Stimulated activated CD4-positive, alpha-beta T cell treated with anti-CD3 and anti-CD28 coated beads, Interleukin-4, amount 100 ng/mL, for 1 hour (primary cell): ENCODE measurements at regions not wholly inside any gene's neighbourhood (a gene's known extent, or its start where the extent isn't known, plus 50 kb on each side); places are given as distances from the start of the nearest gene placed in this dataset.
"Not testable (repeated sequence)": the region's sequence is repeated elsewhere in the genome, so short reads cannot be mapped to it uniquely, and the experiment has no call there.

ENCODE experiments used
- DNase-seq: peaks from one replicate; pipeline ENCODE4 v3.0.0-alpha.2; 2020

DNA sequence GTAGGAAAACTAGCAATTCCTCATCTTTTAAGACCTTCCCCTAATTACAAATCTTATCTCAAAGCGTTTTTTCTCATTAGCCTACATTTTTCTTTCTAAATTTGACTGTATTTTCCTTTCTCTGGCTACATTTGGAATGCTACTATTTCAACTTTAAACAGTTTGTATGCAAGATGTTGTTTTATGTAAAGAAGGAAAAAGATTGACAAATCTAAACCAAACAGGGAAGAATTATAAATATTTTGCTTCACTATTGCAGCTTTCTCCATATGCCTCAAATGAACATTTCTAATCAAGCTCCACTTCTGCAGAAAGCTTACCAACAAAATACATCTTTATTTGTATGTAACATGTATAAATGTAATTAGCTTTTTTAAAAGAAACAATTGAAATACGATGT, 156.2 kb downstream of the MZT1 start:
- DNase-seq: no peak

DNA sequence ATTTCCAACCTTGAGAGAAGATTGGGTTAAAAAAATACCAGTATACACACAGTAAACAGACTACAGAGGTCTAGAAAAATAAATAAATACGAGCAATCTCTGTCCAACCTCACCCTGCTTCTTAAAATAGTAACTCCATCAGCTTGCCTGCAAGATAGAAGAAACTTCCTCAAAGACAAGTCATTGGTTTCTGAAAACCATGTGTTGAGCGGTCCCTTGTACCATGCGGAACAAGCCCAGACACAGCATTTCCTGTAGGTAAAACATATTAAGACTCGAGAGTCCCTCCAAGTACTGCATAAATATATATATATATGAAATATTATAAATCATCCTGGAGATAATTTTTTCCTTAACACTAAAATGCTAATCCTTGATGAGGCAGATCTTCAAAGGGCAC, 157.4 kb downstream of the MZT1 start:
- no peak for DNase-seq

- DNase-seq: no peak
Measured at GRCh38 chr13:72567566-72567965, 159.9 kb downstream of the MZT1 start.

GRCh38 chr13:72566526-72566925, 160.9 kb downstream of the MZT1 start:
- DNase-seq: no peak

GRCh38 chr13:72565893-72566292, 161.5 kb downstream of the MZT1 start:
- DNase-seq: no peak

GRCh38 chr13:72562686-72563085, 164.7 kb downstream of the MZT1 start:
- DNase-seq: no peak

DNA sequence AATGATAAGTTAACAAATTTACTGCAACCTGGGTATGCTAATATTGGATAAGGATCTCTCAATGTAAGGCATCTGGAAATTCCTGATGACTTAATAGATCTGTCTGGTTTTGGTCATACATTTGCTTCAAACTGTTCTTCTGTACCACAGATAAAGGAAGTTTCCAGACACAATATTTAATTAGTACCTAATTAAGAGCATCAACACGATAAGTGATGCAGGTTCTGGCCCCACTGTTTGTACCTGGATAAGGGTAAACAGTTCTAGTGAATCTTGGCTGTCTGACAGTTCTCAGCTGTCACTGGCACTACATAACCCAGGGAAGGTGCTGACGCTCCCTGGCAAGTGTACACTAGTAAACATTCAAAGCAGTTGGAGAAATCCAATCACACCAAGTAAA, 165.6 kb downstream of the MZT1 start:
- DNase-seq: no peak

DNA sequence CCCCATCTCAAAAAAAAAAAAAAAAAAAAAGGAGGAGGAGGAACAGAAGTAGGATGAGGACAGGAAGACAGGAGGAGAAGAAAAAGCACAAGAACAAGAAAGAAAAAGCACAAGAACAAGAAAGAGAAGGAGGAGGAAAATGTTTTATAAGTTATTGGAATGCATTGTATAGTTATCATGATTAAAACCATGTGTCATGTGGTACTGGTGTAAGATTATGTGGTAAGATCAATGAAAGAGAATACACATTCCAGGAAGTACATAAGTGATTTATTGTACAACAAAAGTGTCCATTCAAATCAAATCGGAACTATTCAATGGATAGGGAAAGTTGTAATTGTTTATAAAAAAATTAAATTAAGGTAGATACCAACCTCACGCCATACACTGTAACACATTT, 167.7 kb downstream of the MZT1 start:
- DNase-seq: no peak

GRCh38 chr13:72556945-72557344, 170.5 kb downstream of the MZT1 start:
- DNase-seq: no peak

DNA sequence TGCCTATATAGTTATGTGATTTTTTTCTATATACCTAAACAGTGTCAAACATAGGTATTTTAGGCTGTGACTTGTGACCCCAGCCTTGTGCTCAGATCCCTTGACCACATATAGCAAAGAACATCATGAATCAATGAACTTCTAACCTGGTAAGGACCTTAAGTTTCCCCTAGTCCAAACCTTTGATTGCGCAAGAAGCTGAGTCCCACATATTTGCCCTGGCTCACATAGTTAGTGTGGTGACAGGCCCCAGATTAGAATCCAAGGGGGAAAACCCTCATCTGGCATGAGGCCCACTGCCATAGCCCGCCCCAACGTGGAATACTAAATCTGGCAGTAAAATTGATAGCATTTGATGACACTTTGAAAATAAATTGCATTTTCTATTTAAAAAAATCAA, 171.8 kb downstream of the MZT1 start:
- DNase-seq: no peak

DNA sequence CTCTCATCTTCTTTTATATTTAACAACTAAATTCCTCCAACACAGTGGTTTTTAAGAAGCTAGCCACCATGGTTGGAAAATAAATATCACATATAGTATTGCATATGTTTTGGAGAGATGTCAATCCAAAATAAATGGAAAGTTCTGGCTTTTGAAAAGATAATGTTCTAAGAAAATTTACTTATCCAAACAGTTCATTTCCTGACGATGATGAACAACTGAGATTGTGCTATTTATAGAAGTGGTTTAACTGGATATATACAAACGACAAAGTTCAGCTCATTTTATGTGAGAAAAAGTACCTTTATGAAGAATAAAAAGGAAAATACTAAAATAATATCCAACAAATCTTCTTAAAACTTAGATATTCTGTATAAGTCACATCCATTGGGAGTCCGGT, 174.7 kb downstream of the MZT1 start:
- DNase-seq: no peak

GRCh38 chr13:72545895-72546294, 181.5 kb downstream of the MZT1 start:
- not testable (repeated sequence) for DNase-seq

DNA sequence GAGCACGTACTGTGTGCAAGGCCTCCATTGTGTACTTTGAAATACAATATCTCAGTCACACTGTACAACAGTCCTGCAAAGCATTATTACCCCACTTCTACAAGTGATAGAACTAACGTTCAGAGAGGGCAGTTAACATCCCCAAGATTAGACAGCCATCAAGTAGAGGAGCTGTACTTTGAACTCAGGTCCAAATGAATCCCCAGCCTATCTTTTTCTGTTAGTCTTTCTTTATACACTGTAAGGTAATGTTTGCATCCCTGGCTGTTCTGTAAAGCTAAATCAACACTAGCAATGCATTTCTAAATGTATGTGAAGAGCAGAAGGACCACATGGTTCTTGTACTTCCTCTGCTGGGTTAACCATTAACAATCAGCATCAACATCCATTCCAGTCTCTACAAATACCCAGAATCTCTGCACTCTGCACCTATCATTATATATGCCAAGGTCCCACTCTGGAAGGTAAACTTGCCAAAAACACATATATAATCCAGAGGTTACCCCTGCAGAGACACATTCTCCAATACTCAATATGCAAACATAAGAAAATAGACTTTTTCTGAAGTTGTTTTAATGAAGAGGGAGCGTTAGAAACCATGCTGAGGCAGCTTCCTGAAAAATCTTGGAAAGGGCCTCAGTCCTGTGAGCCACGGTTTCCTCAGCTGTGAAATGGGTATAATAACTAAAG, 182.3 kb downstream of the MZT1 start:
- DNase-seq: no peak

DNA sequence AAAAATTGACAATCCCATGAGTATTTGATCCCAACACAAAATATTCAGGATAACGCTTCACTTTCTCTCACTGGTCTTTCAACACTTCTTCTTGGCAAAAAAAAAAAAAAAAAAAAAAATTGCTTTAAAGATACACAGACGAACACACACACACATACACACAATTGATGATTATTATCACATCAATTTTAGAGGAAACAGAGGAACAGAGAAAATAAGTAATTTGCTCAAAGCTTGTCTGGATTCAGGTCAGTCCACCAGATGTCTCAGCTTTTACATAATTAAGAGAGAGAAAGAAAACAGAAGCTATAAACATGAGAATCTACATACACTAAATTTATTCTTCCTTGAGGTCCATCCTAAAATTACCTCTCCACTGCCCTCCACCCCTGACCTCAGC, 183.4 kb downstream of the MZT1 start:
- DNase-seq: no peak

DNA sequence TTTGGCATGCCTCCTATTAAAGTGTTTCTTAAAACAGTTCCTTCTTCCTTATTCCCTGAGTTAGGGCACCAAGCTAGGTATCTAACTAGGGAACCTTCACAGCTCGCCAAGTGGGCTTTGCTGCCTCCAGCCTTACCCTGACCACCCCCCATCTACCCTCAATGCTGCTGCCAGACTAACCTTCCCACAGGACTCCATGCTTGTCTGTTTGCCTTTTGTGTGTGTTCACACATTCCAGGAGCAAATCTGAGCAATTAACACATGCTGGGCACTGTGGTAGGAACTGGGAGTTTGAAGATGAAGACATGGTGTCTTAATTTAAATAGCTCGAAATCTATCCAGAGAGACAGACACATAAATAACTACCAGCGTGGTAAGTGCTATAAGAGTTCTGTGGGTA, 185.2 kb downstream of the MZT1 start:
- DNase-seq: no peak

DNA sequence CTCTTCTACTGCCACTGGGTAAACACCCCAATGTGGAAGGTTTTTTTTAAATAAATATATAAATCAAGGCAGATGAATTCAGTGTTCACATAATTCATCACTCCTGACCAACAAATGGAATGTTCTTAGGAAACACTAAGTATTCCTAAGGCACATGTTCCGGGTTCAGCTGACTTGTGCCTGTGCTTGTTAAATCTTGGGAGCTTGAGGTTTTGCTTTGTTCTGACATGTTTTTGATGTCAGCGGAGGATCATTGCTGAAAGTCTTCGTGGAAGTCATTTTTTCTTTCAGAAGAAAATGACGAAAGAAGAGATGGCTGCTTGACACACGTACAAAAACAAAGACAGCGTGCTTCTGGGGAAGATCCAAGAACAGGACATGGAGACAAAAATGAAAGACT, 185.8 kb downstream of the MZT1 start:
- DNase-seq: no peak

- no peak for DNase-seq
Measured at GRCh38 chr13:72540881-72541280, 186.5 kb downstream of the MZT1 start.

- DNase-seq: no peak
Measured at GRCh38 chr13:72539925-72540324, 187.5 kb downstream of the MZT1 start.

- no peak for DNase-seq
Measured at GRCh38 chr13:72537782-72538181, 189.6 kb downstream of the MZT1 start.

DNA sequence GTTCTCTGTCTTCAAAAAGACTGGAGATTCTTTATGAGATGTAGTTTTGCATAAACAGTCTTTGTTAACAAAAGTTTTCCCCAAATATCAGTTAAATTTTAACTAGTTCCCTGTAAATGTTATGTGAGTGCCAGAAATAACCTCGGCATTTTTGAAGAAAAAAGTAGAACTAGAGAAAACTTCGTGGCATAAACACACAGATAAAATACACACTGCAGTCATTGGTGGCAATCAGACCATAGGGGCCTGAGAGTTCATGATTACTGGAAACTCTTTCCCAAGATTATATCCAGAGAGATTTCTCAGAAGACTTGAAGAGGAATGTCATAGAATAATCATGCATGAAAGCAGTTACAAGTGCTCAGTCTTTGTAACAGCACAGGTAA, 190.0 kb downstream of the MZT1 start:
- DNase-seq: no peak

- DNase-seq: no peak
Measured at GRCh38 chr13:72536714-72537394, 190.6 kb downstream of the MZT1 start.

DNA sequence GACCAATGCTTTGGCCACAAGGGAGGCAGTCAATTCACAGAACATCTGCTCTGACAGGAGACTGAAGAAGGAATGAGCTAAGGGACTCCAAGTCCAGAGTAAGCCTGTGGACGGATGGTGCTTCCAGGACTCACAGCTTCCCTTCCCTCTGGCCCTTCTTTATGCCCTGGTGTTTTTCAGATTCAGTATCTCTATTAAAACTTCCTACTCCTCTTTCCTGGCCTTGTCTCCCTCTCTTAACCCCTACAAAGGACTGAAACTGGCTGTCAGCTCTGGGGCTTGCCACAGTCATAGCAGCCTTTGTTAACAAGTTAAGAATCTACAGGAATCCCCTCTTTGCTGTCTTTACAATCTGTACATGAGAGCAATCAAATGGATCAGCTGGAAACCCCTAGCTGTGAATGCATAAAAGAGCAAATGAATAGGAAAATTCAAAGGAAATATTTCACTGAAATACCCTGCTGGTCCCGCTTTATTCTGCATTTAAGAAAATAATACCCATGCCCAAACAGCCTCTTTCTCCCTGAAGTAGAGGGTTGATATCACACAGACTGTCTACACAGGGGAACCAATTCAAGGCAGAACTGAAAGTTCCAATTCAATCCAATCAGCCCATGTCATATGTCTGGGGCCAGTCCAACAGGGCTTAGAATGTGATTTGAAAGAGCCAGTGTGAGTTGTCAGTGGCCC, 192.3 kb downstream of the MZT1 start:
- DNase-seq: no peak

DNA sequence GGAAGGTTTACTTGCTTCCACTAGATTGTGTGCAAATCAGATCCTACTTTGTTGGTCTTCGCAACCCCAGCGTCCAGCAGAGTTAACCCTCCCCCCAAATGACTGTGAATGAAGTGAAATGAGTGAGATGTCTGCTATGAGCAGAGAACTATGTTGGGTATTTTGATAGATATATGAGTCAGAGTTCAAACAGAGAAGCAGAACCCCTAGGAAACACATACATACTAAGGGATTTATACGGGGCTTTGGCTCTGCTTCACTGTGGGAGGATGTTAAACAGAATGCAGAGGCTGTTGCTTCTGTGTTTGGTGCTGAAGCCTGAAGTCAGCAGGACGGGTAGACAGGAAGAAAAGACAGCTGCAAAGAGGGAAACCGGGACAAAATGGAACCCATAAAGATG, 197.0 kb downstream of the MZT1 start:
- no peak for DNase-seq

DNA sequence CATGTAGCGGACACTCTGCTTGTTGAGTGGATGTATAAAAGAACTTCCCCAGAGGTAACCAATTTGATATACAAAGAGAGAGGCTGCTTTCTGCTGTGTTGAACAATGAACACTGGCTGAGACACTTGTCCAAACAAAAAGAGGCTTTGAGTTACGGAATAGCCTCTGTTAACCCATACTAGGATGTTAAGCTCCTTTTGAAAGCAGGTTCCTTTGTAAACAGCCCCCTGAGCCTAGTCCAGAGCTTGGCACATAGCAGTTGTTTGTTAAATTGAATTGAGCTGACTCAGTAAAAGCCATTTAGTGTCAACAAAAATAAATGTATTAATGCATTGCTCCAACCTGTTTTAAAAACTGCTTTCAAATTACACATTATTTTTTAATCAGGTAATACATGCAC, 200.1 kb downstream of the MZT1 start:
- no peak for DNase-seq
